Hippocampal formation (tissue), 2 donors: ENCODE measurements at regions not wholly inside any gene's neighbourhood (a gene's known extent, or its start where the extent isn't known, plus 50 kb on each side); places are given as distances from the start of the nearest gene placed in this dataset.

Source experiments
- DNase-seq, 2 donors: peaks; one replicate each; lab custom pipeline; 2025; lab: John Stamatoyannopoulos, UW

GRCh38 chr6:71124340-71124739 lies 164.3 kb upstream of the OGFRL1 start:
- no peak for DNase-seq

DNA sequence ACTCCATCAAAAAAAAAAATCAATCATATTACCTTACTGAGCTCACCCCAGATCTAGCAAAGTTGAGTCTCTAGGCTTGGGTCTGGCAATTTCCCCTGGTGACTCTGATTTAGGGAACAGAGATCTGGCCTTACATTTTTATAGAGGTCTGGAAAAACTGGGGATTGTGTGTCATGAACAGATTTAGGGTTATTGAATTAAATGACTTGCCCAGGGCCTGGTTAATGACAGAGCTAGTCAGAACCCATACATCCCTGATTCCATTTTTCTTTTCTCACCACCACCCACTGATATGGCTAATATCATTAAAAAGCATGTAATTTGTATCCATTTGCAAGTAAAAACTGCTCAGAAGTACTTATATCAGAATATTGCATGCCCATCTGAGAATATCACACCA lies 163.4 kb upstream of the OGFRL1 start:
- DNase-seq, result no peak

DNA sequence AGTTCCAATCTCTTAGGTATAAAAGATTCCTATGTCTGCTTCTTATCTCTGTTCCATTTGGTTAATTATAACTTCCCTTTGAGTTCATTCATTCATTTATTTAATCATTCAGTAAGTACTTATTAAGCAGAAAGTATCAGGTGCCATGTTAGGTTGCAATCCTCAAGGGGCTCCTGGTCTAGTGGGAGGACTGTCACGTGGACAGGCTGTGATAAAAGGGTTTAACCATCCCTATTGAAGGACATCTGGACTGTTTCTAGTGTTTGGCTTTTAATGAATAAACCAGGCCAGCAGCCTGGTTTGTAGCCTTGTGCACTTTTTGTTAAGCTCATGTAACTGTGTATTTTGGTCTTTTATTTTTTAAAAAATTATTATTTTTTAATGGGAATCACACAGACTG lies 162.1 kb upstream of the OGFRL1 start:
- DNase-seq, result no peak

GRCh38 chr6:71127374-71127773 lies 161.2 kb upstream of the OGFRL1 start:
- no peak for DNase-seq

- DNase-seq, result no peak
Observed at GRCh38 chr6:71130277-71130676, 158.3 kb upstream of the OGFRL1 start.

- no peak for DNase-seq
Observed at GRCh38 chr6:71134929-71135642, 153.5 kb upstream of the OGFRL1 start.

GRCh38 chr6:71137973-71138372 lies 150.6 kb upstream of the OGFRL1 start:
- DNase-seq, result no peak

GRCh38 chr6:71138376-71138775 lies 150.2 kb upstream of the OGFRL1 start:
- DNase-seq, result no peak

DNA sequence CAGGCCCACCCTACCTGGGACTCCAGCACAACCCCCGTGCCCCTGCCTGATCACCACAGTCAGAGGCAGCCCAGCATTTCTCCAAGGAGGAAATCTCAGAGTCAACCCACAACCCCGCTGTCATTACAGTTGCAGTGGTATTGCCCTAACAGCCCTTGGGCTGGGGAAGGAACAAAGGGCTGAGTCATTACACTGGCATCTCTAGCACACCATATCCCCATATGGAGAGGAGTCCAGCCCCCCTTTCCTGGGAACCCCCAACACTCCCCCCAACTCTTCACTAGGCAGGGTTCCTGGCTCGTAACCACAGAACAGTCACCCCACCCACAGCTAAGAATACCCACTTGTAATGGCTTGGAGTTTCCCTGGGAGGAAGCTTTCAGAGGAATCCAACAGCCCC lies 149.4 kb upstream of the OGFRL1 start:
- no peak for DNase-seq

DNA sequence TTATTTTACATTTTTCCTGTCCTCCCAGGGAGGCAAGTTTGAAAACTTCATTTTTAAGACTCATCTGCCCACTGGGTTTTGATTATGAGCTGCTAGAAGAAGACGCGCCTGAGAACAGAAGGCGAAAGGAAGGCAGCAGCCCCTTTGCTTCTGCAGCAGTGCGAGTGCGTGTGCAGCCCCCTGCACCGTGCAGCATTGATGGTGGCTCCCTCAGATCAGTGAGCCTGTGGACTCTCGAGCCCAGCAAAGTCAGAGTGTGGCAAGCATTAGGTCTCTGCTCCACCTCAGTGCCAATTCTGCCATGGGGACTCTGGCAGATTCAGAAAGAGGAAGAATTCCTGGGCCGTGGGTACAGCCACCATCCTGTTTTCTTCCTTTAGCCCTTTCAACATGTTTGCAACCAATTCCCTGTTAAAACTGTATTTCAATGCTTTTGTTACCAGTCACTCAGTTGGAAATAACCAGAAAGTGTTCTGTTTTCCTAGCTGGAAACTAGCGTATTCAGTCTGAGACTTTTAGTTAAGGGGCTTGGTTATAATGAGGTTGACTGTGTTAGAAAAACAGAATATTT lies 134.8 kb upstream of the OGFRL1 start:
- peak in 1 of 2 donors; percentile 4 for DNase-seq

DNA sequence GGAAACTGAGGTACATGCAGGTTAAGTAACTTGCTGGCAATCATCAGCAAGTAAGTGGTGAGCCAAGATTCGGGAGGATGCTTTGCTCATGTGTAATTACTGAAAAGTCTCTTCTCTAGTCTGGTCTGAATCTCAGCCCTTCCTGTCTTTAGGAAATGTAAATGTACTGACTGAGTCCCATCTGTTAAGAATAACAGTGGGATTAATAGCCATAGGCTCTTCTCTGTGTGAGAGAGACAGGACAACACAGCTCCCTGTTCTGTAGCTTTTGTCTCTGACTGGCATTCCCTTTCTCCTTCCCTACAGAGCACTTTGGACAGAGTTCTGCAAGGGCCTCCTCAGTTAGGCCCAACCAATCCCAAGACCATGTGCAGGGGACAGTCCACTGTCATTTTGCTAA lies 131.3 kb upstream of the OGFRL1 start:
- DNase-seq, result no peak

DNA sequence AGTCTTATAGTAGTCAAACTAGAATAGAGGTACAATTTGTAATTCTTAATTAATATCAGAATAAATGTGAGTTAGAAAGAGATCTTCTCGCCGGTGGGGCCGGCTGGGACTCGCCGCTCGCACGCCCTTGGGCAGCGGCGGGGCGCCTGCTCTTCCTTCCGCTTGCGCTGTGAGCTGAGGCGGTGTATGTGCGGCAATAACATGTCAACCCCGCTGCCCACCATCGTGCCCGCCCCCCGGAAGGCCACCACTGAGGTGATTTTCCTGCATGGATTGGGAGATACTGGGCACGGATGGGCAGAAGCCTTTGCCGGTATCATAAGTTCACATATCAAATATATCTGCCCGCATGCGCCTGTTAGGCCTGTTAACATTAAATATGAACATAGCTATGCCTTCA lies 123.7 kb upstream of the OGFRL1 start:
- DNase-seq, result no peak

DNA sequence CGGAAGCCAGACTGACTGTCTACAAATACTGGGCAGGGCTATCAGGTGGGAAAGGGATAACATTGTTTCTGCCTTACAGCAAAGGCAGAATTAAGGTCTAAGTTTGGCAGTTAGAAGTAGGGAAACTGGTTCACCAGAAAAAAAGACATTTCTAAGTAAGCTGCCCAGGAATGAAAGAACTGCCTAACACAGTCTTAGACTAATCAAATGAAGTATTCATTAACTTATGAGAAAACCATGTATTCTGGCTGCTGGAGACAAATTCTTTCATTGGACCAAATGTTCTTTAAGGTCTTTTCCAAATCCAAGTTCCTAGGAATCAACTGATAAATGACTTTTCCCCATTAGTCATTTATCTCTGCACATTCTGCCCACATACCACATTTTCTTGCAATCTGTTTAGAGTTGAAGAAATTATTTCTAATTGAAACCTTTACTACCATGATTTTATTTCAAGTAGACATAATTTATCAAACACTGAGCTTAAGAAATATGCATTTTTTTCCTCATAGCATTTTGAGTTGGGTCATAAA lies 120.3 kb upstream of the OGFRL1 start:
- no peak for DNase-seq

DNA sequence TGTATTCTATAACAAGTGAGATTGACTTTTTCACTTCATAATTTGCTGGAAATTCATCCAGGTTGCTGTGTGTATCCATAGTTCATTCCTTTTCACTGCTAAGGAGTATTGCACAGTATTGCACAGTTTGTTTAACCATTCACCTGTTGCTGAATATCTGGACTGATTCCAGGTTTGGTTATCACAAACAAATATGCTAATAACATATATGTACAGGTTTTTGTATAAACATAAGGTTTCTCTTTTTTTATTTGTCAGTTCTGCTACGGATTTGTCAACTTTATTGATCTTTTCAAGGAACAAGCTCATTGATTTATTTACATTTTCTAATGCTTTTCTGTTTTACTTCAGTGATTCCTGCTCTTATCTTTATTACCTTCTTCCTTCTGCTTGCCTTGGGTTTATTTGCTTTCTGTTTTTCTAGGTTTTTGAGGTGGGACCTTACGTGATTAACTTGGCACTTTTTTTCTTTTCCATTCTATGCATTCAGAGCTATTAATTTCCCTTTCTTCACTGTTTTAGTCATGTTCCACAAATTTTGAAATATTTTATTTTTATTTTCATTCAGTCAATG lies 117.0 kb upstream of the OGFRL1 start:
- DNase-seq, result no peak

- no peak for DNase-seq
Observed at GRCh38 chr6:71179249-71179885, 109.2 kb upstream of the OGFRL1 start.

- no peak for DNase-seq
Observed at GRCh38 chr6:71181565-71181964, 107.0 kb upstream of the OGFRL1 start.

DNA sequence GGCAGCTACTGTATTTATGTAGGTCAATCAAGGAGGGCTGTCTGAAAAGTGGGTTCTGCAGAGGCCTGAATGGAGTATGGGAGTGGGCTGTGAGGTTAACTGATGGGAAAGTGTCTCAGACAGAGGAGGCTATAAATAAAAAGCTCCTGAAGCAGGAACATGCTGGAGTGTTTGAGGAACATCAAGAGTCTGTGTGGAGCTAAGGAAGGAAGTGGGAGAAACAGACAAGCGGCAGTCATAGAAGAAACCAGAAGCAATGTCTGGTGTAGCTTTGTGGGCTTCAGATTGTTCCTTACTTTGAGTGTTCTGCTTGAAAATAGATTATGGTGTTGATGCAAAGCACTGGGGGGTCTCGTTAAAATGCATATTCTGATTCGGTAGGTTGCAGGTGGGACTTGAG lies 101.5 kb upstream of the OGFRL1 start:
- peak in 1 of 2 donors; percentile 25 for DNase-seq

DNA sequence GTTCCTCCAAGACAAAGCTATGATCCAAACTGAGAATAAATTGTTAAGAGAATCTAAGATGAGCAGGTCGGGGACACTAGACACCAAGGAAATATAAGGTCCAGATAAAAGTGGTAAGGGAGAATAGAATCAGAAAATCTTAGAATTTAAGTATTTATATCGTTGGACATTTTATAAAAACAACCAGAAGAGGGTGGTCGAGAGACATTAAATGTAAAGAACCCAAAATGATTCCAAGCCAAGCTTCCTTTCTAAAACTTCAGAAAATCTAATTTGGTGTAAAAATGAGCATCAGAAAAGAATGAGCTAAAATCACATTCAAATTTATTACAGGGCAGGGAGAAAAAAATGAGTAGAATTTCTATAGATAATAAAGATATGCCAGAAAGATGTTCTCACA lies 97.8 kb upstream of the OGFRL1 start:
- DNase-seq, result no peak

DNA sequence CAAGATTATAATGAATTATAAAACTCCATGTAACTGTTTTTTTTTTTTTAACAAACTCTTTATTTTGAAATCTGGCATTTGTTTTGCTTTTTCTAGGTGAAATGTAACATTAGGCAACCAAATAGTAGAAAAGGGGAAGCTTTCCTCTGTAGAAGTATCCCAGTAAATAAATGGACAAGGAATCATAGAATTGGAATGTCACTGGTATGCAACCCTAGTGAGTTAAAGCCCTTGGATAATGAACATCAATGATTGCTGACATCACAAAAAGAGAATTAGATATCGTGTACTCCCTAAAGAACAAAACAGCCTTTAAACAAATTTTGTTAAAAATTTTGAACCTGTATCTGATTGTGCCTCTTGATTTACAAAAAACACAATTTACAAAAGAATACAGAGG lies 93.9 kb upstream of the OGFRL1 start:
- DNase-seq, result no peak

DNA sequence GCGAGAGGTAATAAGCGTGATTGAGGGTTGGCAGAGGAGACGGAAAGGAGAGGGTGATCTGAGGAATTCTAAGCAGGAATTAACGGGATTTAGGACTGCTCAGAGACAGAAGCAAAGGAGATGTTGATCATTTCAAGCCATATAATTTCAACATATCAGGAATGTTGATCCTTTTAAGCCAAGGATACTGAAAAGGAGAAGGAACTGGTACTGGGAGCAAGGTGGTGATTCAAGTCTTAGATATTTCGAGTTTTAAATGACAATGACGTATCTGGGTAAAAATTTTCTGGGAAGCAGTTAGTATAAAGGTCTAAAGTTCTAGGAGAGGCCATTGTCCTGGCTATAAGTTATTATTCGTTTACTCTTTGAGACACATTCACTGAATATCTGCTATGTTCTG lies 91.3 kb upstream of the OGFRL1 start:
- no peak for DNase-seq

- no peak for DNase-seq
Observed at GRCh38 chr6:71197780-71198179, 90.8 kb upstream of the OGFRL1 start.

GRCh38 chr6:71198908-71199307 lies 89.7 kb upstream of the OGFRL1 start:
- DNase-seq, result no peak

- DNase-seq, result no peak
Observed at GRCh38 chr6:71199736-71200135, 88.9 kb upstream of the OGFRL1 start.
